GM21529 (cell line): ENCODE measurements at regions not wholly inside any gene's neighbourhood (a gene's known extent, or its start where the extent isn't known, plus 50 kb on each side); places are given as distances from the start of the nearest gene placed in this dataset.
"Not testable (repeated sequence)": the region's sequence is repeated elsewhere in the genome, so short reads cannot be mapped to it uniquely, and the experiment has no call there.

Source experiments
- ATAC-seq: cut with Tn5 transposase; IDR thresholded peaks from one replicate; pipeline ENCODE4 v1.9.1; 2021; ENCODE audit not compliant: unreplicated experiment

DNA sequence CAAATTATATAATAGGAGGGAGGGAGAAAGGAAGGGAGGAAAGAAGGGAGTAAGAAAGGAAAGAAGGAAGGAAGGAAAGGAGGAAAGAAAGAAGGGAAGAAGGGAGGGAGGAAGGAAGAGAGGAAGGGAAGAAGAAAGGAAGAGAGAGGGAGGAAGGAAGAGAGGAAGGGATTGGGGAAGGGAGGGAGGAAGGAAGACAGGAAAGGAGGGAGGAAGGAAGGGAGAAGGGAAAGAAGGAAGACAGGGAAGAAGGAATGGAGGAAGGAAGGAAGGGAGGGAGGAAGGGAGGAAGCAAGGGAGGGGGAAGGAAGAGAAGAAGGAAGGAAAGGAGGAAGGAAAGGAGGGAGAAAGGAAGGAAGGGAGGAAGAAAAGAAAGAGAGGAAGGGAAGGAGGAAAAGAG, 660.5 kb downstream of the EPM2A start:
- no peak for ATAC-seq

DNA sequence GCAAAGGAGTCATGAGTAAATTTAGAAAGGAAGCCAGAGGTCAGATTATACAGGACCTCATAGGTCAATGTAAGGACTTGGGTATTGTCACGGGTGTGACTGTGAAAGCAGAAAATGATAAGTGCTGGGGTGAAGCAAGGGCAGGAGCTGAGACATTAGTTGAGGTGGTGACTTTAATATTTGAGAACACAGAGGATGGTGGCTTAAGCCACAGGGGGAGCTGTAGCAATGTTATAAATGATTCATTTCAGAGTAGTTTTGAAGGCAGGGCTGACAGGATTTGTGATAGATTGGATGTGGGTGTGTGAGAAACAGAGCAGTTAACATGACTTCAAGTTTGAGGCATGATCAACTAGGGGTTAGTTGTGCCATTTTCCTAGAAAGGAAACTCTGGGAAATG, 659.9 kb downstream of the EPM2A start:
- ATAC-seq: no peak

- ATAC-seq: no peak
Measured at GRCh38 chr6:145076115-145076841, 659.0 kb downstream of the EPM2A start.

DNA sequence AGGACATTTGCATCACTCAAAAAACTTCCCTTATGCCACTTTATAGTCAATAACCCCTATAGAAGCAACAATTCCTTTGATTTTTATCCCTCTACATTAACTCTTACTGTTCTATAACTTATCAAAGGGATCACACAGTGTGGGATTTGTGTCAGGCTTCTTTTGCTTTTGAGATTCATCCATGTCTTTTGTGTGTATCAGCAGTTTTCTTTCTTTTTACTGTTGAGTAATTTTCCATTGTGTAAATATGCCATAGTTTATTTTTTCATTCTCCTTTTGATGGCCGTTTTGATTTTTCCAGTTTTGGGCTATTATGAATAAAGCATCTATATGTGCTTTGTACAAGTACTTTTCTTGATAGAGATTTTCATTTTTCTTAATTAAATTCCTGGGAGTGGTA, 657.9 kb downstream of the EPM2A start:
- ATAC-seq: no peak

GRCh38 chr6:145080651-145081050, 654.7 kb downstream of the EPM2A start:
- ATAC-seq: no peak

DNA sequence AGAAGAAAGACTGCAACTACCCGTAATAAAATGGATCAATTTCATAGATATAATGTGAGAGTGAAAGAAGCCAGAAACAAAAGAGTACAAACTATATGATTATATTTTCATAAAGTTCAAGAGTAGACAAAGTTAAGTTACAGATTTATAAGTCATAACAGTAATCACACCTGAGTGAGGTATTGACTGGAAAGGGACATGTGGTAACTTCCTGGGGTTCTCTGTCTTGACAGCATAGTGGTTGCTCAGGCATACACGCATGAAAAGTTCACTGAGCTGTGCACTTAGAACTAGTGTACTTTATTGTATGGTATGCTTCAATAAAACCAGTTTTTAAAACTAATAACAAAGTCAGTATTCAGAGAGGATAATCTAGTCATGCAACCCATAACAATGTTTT, 653.6 kb downstream of the EPM2A start:
- no peak for ATAC-seq

DNA sequence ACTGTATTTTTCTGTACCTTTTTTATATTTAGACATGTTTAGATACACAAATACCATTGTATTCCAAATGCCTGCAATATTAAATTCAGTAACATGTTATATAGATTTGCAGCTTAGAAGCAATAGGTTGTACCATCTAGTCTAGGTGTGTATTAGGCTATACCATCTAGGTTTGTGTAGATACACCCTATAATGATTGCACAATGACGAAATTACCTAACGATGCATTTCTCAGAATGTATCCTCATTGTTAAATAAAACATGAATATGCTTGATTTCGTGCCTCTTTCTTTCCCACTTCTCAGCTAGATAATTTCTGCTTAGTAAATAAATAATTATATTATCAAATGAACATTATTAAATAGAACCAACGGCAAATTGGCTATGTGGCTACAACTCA, 653.0 kb downstream of the EPM2A start:
- no peak for ATAC-seq

DNA sequence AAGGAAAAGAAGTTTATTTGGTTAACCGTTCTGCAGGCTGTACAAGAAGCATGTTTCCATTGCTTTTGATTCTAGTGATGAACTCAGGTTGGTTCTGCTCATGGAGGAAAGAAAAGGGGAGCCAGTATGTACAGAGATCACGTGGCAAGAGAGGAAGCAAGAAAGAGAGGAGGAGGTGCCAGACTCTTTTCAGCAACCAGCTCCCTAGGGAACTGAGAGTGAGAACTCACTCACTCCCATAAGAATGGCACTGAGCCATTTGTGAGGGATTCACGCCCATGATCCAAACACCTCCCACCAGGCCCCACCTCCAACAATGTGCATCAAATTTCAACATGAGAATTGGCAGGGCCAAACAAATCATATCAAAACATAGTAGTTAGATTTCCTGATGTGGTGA, 649.1 kb downstream of the EPM2A start:
- no peak for ATAC-seq

- ATAC-seq: peak; percentile 52
Measured at GRCh38 chr6:145087034-145087433, 648.3 kb downstream of the EPM2A start.

DNA sequence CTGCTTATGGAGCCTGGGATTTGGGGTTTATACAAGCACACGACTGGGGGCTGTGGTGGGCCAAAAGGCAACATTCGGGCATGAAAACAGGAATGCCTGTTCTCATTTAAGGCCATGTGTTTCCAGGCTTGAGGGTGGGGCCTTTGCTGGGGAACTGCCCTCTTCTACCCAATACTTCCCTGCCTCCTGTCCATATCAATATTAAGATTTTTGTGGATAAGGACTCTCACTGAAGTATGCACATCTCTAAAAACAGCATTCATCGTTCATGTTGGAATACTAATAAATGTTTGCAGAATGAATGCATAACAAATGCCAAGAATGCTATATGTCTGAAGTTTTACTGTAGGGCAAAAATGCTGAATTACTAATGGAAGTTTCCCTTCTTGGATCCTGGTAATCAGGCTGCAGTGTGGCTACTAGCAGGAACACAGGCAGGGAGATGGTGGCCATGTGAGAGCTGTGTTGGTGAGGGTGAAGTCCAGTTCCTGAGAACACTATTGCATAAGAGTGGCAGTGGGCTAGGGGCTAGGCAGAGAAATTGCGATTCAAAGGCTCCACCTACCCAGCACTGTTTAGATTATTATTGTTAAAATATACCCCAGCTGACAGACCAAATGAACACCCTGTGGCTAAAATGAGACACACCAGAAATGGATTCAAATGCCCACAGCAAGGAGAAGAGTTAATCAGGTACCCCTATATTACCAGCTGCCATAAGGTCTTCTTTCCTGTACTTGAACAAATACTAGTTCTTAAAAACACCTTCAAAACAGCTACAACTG, 644.3 kb downstream of the EPM2A start:
- no peak for ATAC-seq

- no peak for ATAC-seq
Measured at GRCh38 chr6:145091586-145092142, 643.7 kb downstream of the EPM2A start.

- ATAC-seq: no peak
Measured at GRCh38 chr6:145092554-145092953, 642.8 kb downstream of the EPM2A start.

GRCh38 chr6:145093226-145093625, 642.1 kb downstream of the EPM2A start:
- no peak for ATAC-seq

- ATAC-seq: no peak
Measured at GRCh38 chr6:145096846-145097245, 638.5 kb downstream of the EPM2A start.

DNA sequence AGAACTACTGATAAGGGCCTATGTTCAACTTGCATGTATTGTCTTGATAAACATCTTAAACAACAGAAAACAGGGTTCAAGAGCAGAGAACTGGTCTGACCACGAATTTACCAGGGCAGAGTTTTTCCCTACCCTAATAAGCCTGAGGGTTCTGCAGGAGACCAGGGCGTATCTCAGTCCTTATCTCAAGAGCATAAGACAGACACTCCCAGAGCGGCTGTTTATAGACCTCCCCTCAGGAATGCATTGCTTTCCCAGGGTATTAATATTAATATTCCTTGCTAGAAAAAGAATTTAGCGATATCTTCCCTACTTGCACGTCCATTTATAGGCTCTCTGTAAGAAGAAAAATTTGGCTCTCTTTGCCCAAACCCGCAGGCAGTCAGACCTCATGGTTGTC, 637.2 kb downstream of the EPM2A start:
- ATAC-seq: not testable (repeated sequence)

GRCh38 chr6:145099713-145100112, 635.6 kb downstream of the EPM2A start:
- no peak for ATAC-seq

- no peak for ATAC-seq
Measured at GRCh38 chr6:145110109-145110508, 625.2 kb downstream of the EPM2A start.

- not testable (repeated sequence) for ATAC-seq
Measured at GRCh38 chr6:145111407-145111806, 623.9 kb downstream of the EPM2A start.

- no peak for ATAC-seq
Measured at GRCh38 chr6:145112711-145113148, 622.6 kb downstream of the EPM2A start.

DNA sequence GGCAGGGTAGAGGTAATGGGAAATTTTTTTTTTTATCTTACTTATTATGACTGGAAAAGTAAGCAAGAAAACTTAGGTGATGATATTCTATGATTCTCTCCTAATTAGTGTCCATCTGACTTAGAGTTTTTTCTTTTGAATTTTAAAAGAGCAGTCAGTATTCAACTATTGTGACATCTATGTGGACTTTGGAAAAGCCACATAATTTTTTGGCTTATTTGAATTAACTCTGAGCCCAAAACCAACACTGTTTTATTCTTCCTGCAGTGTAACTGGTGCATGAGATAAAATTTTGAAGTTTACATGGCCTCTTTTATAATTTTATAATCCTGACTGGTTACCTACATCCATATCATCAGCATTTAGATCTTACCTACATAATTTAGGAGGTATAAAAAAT, 619.7 kb downstream of the EPM2A start:
- no peak for ATAC-seq

DNA sequence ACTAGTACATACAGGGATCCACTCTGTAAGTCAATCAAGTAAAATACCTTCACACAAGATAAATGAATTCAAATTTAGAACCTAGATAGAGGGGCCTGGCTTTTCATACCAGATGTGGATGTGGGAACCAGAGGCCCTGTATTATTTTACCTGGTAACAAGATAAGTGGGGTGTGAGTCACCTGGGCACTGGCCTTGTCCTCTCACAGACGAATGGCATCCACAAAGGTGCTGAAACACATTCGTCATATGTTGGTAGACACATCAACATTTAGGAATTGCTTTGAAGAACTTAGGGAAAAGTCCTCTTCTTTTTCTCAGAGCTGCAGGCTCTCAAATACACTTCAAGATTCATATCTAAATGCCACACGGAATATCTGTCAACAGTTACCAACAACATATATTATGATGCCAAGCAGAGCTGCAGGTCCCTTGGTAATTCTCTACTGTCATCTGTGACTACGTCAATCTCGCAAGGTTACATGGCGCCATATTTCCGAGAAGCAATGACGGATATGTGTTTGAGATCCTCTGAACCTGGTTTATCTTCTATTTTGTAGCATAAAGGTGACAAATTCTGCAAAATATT, 618.6 kb downstream of the EPM2A start:
- no peak for ATAC-seq

- no peak for ATAC-seq
Measured at GRCh38 chr6:145118224-145118623, 617.1 kb downstream of the EPM2A start.
